Astrocyte (in vitro differentiated cells and primary cell): ENCODE measurements at regions not wholly inside any gene's neighbourhood (a gene's known extent, or its start where the extent isn't known, plus 50 kb on each side); places are given as distances from the start of the nearest gene placed in this dataset.

Source experiments
- CTCF ChIP-seq: IDR thresholded peaks from 2 replicates; pipeline ENCODE4 v1.5.1; 2011; ENCODE audit warnings: low read depth, mild to moderate bottlenecking, inconsistent platforms, low read length, moderate library complexity; ENCODE audit not compliant: insufficient read depth
- EZH2 ChIP-seq: IDR thresholded peaks from 2 replicates; pipeline ENCODE4 v1.6.1; 2012; ENCODE audit warnings: mild to moderate bottlenecking, low read length, inconsistent platforms; ENCODE audit not compliant: insufficient read depth

- no peak for TF ChIP-seq CTCF
- no peak for TF ChIP-seq EZH2
Observed at GRCh38 chr2:139613264-139613663, 833.1 kb upstream of the NXPH2 start.
